Thoracic aorta (tissue), 2 donors: ENCODE measurements at regions not wholly inside any gene's neighbourhood (a gene's known extent, or its start where the extent isn't known, plus 50 kb on each side); places are given as distances from the start of the nearest gene placed in this dataset.

Source experiments
- ATAC-seq: fragments of 150-250 bp; one replicate; pipeline ENCODE4 v1.8.0; 2017; ENCODE audit warnings: low read depth; ENCODE audit not compliant: insufficient number of reproducible peaks, low FRiP score
- DNase-seq: peaks from one replicate; pipeline ENCODE4 v3.0.0-alpha.2; 2020; ENCODE audit warnings: low spot score
- H3K27ac ChIP-seq, 2 donors: fragments of 200-600 bp; sonication (generic); 1 replicate in 1 of 2; 2 replicates in 1 of 2; pipeline ENCODE4 v1.5.1; 2016; ENCODE audit warnings: mild to moderate bottlenecking in 2 of 2, moderate library complexity in 2 of 2
- H3K27me3 ChIP-seq: fragments of 200-600 bp; sonication (generic); replicated peaks from 2 replicates; pipeline ENCODE4 v1.6.0; 2016; ENCODE audit warnings: mild to moderate bottlenecking; ENCODE audit not compliant: insufficient read depth
- H3K36me3 ChIP-seq: fragments of 200-600 bp; sonication (generic); one replicate; pipeline ENCODE4 v1.5.1; 2016
- H3K4me1 ChIP-seq, 2 donors: fragments of 200-600 bp; sonication (generic); 1 replicate in 1 of 2; 2 replicates in 1 of 2; pipeline versions ENCODE4 v1.5.1 to v1.6.0; 2016; ENCODE audit warnings: low read depth in 2 of 2, mild to moderate bottlenecking in 1 of 2; ENCODE audit not compliant: control insufficient read depth in 1 of 2
- H3K4me3 ChIP-seq: fragments of 200-600 bp; sonication (generic); 2 replicates; pipeline ENCODE4 v1.5.1; 2016; ENCODE audit warnings: mild to moderate bottlenecking
- H3K9me3 ChIP-seq: fragments of 200-600 bp; sonication (generic); 2 replicates; pipeline ENCODE4 v1.5.1; 2016
- CTCF ChIP-seq: fragments of 200-600 bp; sonication (generic); IDR thresholded peaks from one replicate; pipeline ENCODE4 v1.5.1; 2019; ENCODE audit warnings: antibody characterized with exemption

GRCh38 chr11:79768343-79768742 is 327.5 kb upstream of the TENM4 start:
- Histone ChIP-seq H3K27me3 (no peaks in the 10 kb centered on the region), H3K4me1 (no peaks in the 10 kb centered on the region), H3K36me3 (no peaks in the 10 kb centered on the region), H3K4me3 (no peak overlapping the region), H3K9me3 (no peaks in the 10 kb centered on the region), H3K27ac (no peak overlapping the region)
- DNase-seq (no peak), ATAC-seq (no peak)
- no peak for TF ChIP-seq CTCF

GRCh38 chr11:79762279-79762921 is 321.6 kb upstream of the TENM4 start:
- no peak overlapping the region for H3K27ac ChIP-seq
- no peak for TF ChIP-seq CTCF
- no peaks in the 10 kb centered on the region for H3K27me3 ChIP-seq
- ATAC-seq = no peak
- no peaks in the 10 kb centered on the region for H3K9me3 ChIP-seq
- no peaks in the 10 kb centered on the region for H3K36me3 ChIP-seq
- no peak for DNase-seq
- H3K4me1 ChIP-seq = no peaks in the 10 kb centered on the region
- H3K4me3 ChIP-seq = no peak overlapping the region

GRCh38 chr11:79758325-79758724 is 317.5 kb upstream of the TENM4 start:
- no peaks in the 10 kb centered on the region for H3K36me3 ChIP-seq

GRCh38 chr11:79747406-79747805 is 306.6 kb upstream of the TENM4 start:
- Histone ChIP-seq H3K4me1 (no peaks in the 10 kb centered on the region), H3K27me3 (no peaks in the 10 kb centered on the region), H3K36me3 (no peaks in the 10 kb centered on the region), H3K4me3 (no peak overlapping the region), H3K27ac (no peak overlapping the region), H3K9me3 (no peaks in the 10 kb centered on the region)
- DNase-seq (no peak), ATAC-seq (no peak)
- no peak for TF ChIP-seq CTCF

More at GRCh38 chr11:79758325-79758724, 317.5 kb upstream of the TENM4 start:
- no peaks in the 10 kb centered on the region for H3K4me1 ChIP-seq
- no peak overlapping the region for H3K4me3 ChIP-seq
- no peaks in the 10 kb centered on the region for H3K27me3 ChIP-seq
- no peak for TF ChIP-seq CTCF
- no peak overlapping the region for H3K27ac ChIP-seq
- H3K9me3 ChIP-seq = no peaks in the 10 kb centered on the region
- ATAC-seq (no peak), DNase-seq (no peak)

GRCh38 chr11:79744941-79745340 is 304.1 kb upstream of the TENM4 start:
- ATAC-seq (no peak), DNase-seq (no peak)
- H3K4me1 ChIP-seq = no peaks in the 10 kb centered on the region
- no peaks in the 10 kb centered on the region for H3K9me3 ChIP-seq
- no peaks in the 10 kb centered on the region for H3K36me3 ChIP-seq
- H3K27ac ChIP-seq = no peak overlapping the region
- H3K4me3 ChIP-seq = no peak overlapping the region
- H3K27me3 ChIP-seq = no peaks in the 10 kb centered on the region
- no peak for TF ChIP-seq CTCF
